C4-2B (cell line): ENCODE measurements at regions not wholly inside any gene's neighbourhood (a gene's known extent, or its start where the extent isn't known, plus 50 kb on each side); places are given as distances from the start of the nearest gene placed in this dataset.

Experiments used
- CTCF ChIP-seq: fragments of 450-650 bp; conservative IDR thresholded peaks from 2 replicates; pipeline ENCODE4 v1.5.1; 2017; ENCODE audit warnings: mild to moderate bottlenecking
- ZFX ChIP-seq: fragments of 450-650 bp; IDR thresholded peaks from 2 replicates; pipeline ENCODE4 v1.6.1; 2017

DNA sequence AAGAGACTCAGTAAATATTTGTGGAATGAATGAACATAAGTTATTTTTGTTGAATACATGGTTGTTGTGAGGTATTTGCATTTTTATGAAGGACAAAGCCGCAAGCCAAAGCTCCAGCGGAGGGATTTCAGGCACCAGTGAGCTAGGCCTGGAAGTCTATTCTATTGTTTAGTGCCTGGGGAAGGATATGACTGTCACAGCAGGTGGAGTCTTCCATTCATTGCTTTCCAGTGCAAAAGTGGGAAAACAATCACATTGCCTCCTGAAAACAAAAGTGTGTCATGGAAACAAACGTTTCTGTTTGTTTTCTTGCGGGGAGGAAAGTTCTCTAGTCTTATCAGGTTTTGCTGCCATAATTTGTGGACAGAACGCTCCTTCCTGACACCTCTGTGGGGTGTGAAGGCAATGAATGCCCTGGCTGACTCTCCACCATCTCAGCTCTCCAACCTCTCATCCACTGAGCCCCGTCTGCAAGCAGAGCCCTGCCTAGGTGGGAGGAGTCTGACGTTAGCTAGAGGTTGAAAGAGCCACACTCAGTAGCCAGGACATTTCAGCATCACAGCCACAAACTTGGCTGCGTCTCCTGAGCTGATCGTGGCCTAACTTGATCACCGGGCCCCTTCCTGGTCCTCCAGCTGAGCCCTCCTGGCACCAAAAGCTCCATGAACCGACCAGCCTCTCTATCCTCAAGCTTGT is 739.1 kb downstream of the MATN1 start:
- TF ChIP-seq CTCF, result no peak
- no peak for TF ChIP-seq ZFX
